KOPT-K1 (cell line): ENCODE measurements at regions not wholly inside any gene's neighbourhood (a gene's known extent, or its start where the extent isn't known, plus 50 kb on each side); places are given as distances from the start of the nearest gene placed in this dataset.
"Not testable (repeated sequence)": the region's sequence is repeated elsewhere in the genome, so short reads cannot be mapped to it uniquely, and the experiment has no call there.

Experiments
- H3K27ac ChIP-seq: fragments of 200-600 bp; sonication (generic); 2 replicates; pipeline ENCODE4 v1.5.1; 2016; ENCODE audit warnings: antibody characterized with exemption, mild to moderate bottlenecking, low read depth, low read length; ENCODE audit not compliant: poor library complexity, severe bottlenecking
- H3K36me3 ChIP-seq: fragments of 200-600 bp; sonication (generic); 2 replicates; pipeline ENCODE4 v1.5.1; 2017; ENCODE audit warnings: antibody characterized with exemption, mild to moderate bottlenecking, low read length, moderate library complexity; ENCODE audit not compliant: insufficient read depth
- H3K9me3 ChIP-seq: fragments of 200-600 bp; sonication (generic); 2 replicates; pipeline ENCODE4 v1.5.1; 2017; ENCODE audit warnings: antibody characterized with exemption, low read length, mild to moderate bottlenecking; ENCODE audit not compliant: insufficient read depth, poor library complexity, severe bottlenecking

GRCh38 chr2:87629491-87630458 lies 118.1 kb upstream of the PLGLB2 start:
- H3K27ac ChIP-seq: peak overlapping the region; percentile 22
- not testable (repeated sequence) for H3K36me3 ChIP-seq, H3K9me3 ChIP-seq

GRCh38 chr2:87630892-87631291 lies 117.0 kb upstream of the PLGLB2 start:
- not testable (repeated sequence) for H3K36me3 ChIP-seq, H3K9me3 ChIP-seq, H3K27ac ChIP-seq

- H3K36me3 ChIP-seq, H3K27ac ChIP-seq, H3K9me3 ChIP-seq: not testable (repeated sequence)
These were observed 116.5 kb upstream of the PLGLB2 start for GRCh38 chr2:87631402-87631801.

DNA sequence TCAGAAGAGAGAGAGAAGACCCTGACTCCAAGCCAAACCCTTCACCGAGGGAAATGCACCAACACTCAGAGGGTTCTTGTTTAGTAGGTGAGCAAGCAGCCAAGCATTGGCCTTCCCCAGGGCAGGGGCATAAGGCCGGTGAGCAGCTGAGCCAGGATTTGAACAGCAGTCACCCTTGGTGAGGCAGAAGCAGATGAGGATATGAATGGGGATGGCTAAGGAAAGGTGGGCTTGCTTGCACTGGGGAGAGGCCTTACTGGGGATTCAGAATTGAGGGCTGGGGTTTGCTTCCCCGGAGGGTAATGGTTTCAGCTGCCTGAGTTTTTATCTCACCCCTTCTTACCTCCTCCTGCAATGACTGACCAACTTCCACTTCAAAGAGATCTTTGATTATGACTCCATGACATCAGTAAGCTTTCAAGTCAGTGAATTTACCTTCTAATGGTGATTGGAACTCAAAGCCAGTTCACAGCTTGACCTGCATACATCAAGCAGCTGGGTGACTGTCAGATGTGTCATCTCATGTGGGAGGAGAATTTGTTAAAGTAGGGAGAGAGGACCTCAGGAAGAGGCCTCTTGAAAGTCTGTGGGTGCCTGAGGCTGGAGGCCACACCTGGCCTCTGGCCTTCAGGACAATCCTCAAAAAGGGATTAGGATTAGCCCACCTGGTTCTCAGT lies 114.5 kb upstream of the PLGLB2 start:
- not testable (repeated sequence) for H3K27ac ChIP-seq, H3K9me3 ChIP-seq

DNA sequence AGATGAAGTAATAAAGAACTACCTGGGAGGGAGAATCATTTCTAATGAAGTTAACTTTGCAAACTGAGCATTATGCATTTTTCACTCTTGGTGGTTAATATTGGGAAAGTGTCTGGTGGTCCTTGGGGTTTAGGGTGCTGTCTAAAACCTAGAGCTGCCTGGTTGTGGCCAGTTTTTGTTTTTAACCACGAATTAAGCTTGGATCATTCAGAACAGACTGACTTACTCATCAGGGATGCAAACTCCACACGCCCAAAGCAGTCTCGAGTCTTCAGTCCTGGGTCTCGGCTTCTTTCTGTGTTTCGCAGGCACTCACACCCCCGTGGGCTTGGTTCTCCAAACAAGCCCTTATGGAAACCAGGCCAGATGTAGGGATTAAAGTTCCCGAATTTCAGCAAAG lies 113.8 kb upstream of the PLGLB2 start:
- not testable (repeated sequence) for H3K27ac ChIP-seq, H3K36me3 ChIP-seq, H3K9me3 ChIP-seq

More for the DNA sequence above, 114.5 kb upstream of the PLGLB2 start:
- H3K36me3 ChIP-seq: not testable (repeated sequence)

GRCh38 chr2:87634971-87635650 lies 112.8 kb upstream of the PLGLB2 start:
- H3K36me3 ChIP-seq, H3K9me3 ChIP-seq, H3K27ac ChIP-seq: not testable (repeated sequence)

- not testable (repeated sequence) for H3K9me3 ChIP-seq, H3K36me3 ChIP-seq, H3K27ac ChIP-seq
These were observed 111.6 kb upstream of the PLGLB2 start for GRCh38 chr2:87636246-87636645.

- not testable (repeated sequence) for H3K9me3 ChIP-seq, H3K36me3 ChIP-seq, H3K27ac ChIP-seq
These were observed 111.2 kb upstream of the PLGLB2 start for GRCh38 chr2:87636735-87637134.

DNA sequence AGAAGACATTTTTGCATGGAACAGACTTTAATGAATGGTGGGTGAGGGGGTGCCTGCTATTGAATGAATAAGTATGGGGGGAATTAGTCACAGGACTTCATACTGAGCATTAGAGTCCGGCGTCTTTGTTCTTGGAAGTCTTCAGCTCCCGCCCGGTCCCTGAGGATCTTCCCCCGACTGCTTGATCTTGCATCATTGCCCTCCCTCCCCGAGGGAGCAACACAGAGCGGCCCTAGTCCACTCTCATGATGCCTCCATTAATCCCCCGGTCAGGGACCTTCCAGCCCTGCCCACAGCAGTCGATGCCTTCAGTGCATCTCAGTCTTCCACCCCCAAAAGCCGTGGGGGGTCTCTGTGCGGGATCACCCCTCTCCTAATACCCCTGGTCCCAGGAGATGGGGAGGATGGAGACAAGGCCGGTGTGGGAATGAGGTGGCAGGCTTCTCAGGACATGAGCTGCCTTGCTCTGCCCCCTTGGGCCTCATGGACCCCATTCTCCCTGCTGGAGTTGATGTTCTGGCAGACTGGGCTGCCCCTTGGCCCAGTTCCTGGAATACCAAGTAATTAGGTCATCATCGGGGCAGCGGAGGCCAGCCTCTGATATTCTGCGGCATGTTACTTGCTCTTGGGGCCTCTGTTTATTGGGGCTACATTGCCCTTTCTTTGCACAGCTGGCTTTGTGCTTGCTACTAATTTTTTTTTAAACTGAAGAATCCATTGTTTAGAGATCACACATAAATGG lies 110.5 kb upstream of the PLGLB2 start:
- H3K36me3 ChIP-seq, H3K9me3 ChIP-seq, H3K27ac ChIP-seq: not testable (repeated sequence)

DNA sequence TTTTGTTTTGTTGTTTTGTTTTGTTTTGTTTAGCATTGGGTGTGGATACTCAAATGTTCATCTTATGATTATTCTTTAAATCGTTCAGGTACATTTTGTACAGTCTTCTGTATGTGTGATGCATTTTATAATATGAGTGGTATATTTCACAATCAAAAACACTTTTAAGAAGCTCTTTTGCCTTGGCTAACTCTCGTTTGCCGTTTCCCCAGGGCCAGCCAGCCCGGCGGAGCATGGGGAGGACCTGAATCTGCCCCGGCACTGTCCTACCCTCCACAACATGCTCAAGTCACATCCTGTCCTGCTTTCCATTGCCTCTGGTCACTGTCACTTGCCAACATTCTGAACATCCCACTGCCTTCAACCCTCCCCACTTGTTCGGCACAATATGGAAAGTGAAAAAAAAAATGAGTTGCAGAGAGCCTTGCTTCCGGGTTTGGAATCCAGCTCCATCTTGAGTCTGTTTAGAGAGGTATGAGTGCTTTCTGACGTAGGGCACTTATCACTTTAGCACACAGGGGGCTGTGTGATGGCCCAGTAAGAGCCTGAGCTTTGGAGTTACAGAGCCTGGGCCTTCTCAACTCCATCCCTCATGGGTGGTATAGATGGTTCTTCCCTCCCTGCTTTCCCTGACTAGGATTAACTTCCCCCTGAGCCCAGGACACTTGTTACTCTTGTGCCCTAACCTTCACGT lies 109.6 kb upstream of the PLGLB2 start:
- not testable (repeated sequence) for H3K36me3 ChIP-seq, H3K9me3 ChIP-seq, H3K27ac ChIP-seq

DNA sequence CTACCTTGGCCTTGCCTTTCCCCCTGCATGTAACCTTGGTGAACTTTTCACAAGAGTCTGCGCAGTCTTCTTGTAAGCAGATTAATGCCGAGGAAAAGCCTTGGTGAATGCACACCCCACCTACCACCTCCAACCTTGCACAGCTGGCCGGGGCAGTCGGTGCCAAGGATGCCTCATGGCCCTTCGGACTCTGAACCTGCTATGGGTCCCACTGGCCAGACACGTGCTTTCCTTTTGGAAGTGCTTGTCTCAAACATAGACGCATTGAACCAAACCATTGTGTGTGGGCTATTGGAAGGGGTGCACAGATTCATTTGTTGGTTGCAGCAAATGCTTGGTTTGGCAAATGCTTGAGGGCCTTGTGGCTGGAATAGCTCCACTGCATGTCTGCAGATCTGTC lies 109.0 kb upstream of the PLGLB2 start:
- not testable (repeated sequence) for H3K27ac ChIP-seq, H3K9me3 ChIP-seq, H3K36me3 ChIP-seq

DNA sequence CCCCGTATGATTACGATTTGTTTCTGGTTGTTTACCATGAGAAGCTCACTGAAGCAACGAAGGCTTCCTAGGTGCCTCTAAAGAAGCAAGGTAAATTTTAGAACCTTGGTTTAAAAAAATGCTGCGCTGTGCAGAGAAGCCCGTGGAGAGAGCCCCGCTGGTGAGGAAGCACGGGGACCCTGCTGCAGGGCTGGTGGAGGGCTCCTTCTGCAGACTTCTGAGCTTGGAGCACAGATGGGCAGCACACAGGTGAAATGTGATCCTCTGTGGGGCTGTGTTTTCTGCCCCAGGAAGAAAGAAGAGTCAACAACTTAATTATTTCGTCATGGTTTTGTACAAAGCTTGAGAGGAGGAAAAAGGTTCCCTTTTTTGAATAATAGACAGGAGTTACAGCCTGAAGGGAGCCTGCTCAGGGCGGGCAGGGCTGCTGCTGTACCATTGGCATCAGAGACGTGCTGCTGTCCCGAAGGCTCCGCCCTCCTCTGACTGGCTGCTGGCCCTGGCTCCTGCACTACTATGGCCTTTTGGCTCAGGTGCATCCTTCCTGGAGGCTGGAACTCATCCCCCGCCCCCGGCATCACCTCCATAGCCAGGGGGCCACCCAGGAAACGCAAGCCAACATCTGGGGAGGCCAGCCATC lies 108.0 kb upstream of the PLGLB2 start:
- not testable (repeated sequence) for H3K36me3 ChIP-seq, H3K9me3 ChIP-seq, H3K27ac ChIP-seq

- H3K36me3 ChIP-seq, H3K9me3 ChIP-seq, H3K27ac ChIP-seq: not testable (repeated sequence)
These were observed 106.8 kb upstream of the PLGLB2 start for GRCh38 chr2:87640961-87641563.

- not testable (repeated sequence) for H3K9me3 ChIP-seq, H3K27ac ChIP-seq, H3K36me3 ChIP-seq
These were observed 104.7 kb upstream of the PLGLB2 start for GRCh38 chr2:87643165-87643564.
